NCI-H446 (cell line): ENCODE measurements at regions not wholly inside any gene's neighbourhood (a gene's known extent, or its start where the extent isn't known, plus 50 kb on each side); places are given as distances from the start of the nearest gene placed in this dataset.
"Not testable (repeated sequence)": the region's sequence is repeated elsewhere in the genome, so short reads cannot be mapped to it uniquely, and the experiment has no call there.

Source experiments
- DNase-seq, 2 experiments: peaks; one replicate each; lab custom pipeline; 2025; lab: John Stamatoyannopoulos, UW

DNA sequence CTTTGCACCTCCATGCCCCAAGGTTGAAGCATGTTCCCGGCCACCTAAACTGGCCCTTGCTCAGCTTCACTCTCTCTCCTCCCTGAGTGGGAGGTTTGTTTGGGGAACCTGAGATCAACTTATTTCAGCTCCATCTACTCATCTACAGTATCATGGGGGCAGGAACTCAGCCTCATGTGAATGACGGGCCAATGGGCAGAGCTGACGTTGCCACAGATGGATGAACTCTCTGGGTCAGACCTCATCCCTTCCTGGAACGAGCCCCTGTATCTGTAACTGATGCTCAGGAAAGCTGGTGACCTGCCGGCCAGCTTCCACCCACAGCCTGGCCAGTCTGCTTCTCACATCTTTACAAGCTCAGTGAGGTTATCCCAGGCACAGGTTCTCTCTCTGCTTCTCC, 369.6 kb downstream of the IRX2 start:
- DNase-seq, result no peak

- DNase-seq, result no peak
These were observed 370.4 kb downstream of the IRX2 start for GRCh38 chr5:2381070-2381469.

DNA sequence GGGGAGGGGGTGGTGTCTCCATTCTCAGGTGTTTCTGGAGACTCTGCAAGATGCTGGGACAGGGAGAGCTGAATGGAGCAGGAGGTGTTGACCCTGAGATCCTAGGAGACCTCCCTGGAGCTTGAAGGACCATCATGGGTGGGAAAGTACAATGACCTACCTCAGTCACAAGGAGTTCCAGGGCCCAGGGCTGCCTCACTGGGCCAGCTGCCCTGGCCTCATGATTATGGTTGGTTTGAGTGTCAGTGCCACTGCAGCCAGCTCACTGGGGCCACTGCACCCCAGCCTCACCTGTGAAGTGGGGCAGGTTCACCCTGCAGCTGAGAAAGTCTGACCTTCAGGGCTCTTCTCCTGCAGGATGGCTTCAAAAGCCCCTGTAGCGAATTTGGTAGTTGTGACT, 372.5 kb downstream of the IRX2 start:
- no peak for DNase-seq

DNA sequence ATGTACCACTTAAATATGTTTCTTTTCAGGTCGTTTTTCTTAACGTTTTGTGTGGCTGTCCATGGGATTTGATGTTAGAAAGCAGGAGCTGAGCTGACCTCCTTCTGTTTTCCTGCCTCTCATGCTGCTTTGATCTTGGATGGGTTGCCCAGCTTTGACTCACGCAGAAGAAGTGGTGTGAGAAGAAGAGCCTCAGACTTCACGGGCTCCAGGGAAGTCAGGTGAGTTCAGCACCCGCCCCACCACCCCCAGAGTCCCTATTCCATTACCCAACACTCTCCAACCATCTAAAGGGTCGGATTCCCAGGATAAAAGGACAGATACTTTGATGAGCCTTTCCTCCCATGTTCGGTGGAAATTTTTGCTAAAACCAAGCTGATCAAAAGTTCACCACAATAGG, 373.4 kb downstream of the IRX2 start:
- no peak for DNase-seq

GRCh38 chr5:2376486-2376885, 375.0 kb downstream of the IRX2 start:
- no peak for DNase-seq

DNA sequence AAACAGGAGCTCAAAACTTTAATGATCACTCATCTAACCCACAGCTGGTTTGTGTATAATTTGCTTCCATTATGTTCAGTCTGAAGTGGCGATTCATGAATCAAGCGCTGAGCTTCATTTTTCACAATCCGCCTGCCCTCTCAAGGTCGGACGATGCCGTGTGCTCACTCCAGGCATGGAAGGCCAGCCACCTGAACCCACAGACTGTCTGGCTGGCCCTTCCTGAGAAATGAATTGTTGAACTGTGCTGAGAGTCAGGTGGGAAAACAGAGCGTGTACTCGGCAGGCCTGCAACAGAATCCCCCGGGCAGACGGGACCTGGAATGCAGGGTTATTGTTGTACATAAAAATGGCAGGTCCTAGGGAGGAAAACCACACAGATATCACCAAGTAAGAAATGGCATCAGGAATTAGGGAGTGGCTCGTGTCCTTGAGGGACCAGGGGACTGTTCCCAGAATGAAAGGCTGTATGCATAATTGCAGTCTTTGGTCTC, 375.7 kb downstream of the IRX2 start:
- DNase-seq, result no peak

DNA sequence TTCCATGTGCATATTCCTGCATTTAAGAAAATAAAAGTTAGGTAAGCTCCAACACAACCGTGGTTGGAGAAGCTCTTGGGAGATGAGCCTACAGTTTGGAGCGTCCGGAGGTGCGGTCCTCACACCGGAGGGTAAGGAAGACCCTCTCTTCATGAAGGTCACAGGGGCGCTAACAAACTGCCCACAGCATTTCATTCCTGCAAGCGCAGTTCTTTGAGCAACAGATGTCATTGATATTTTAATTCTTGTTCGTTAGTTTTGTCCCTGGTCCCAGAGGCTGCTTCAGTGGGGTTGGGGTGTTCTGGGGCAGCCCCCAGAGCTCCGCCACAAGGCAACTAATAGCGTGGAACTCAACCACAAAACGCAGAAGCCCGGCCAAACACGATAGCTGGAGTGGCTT, 376.2 kb downstream of the IRX2 start:
- no peak for DNase-seq

DNA sequence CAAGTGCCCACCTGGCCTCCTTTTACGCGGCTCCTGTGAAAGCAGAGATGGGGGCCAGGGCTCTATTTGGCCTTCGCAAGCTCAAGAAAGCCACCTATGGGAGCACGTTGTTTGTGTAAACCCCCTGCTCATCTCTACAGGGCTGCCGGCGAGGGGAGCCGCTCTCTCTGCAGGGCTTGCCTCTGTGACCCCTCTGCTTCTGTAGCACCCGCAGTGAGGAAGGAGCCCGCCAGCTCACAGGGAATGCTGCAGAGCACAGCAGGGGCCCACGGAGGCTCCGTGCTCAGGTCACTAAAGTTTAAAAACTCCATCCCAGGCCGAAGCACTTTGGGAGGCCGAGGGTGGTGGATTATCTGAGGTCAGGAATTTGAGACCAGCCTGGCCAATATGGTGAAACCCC, 376.8 kb downstream of the IRX2 start:
- no peak for DNase-seq

DNA sequence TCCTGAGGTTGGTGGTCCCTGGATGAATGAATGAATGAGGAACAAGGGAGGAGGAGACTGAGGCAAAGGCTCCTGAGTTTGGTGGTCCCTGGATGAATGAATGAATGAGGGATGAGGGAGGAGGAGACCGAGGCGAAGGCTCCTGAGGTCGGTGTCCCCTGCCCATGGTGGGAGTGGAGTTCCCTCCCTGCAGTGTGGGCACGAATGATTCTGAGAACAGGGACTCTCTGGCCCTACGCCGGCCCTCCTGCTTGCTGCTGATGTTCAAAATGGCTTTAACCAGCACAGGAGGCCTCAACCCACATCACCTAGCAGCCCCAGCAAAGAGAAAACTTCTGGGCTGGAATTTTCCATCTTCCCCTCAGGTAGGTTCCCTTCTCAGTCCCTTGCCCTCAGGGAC, 377.8 kb downstream of the IRX2 start:
- no peak for DNase-seq

DNA sequence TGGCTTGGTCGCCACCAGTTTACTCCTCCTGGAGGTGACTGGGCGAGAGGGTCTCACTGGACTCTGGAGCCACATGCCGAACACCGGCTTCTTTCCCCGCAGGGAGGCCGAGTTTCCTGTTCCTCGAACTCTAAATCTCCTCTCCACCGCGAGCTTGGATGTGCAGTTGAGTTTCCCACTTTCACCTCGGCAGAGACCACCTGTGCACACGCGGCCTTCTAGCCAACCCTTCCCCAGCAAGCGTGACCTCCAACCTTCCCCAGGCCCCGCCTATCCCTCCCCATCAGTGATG, 380.1 kb downstream of the IRX2 start:
- no peak for DNase-seq

GRCh38 chr5:2370626-2371418, 380.7 kb downstream of the IRX2 start:
- no peak for DNase-seq

DNA sequence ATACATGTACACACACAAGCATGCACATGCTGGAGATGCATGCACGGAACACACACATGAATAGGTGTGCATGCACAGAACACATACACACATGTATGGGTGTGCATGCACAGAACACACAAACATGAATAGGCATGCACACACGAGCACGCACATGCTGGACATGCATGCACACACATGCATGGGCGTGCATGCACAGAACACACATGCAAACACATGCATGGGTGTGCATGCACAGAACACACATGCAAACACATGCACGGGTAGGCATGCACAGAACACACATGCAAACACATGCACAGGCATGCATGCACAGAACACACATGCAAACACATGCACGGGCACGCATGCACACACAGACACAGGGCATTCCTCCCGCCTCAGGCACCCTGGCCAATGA, 382.3 kb downstream of the IRX2 start:
- no peak for DNase-seq

DNA sequence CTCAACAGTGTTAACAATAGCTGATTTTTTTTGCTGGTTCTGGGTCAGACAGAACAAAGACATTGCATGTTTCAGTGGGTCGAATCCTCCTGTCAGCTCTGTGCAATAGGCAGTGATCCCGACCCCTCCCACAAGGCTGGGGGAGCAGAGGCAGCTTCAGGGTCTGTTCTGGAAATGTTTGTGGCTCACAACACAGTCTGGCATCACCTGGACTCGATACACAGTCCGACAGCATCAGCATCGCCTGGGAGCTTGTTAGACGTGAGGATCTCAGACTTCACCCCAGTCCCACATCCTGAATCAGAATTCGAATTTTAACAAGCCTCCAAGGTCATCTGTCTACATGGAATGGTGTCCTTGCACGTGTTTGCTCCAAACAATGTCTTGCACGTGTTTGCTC, 384.7 kb downstream of the IRX2 start:
- no peak for DNase-seq

DNA sequence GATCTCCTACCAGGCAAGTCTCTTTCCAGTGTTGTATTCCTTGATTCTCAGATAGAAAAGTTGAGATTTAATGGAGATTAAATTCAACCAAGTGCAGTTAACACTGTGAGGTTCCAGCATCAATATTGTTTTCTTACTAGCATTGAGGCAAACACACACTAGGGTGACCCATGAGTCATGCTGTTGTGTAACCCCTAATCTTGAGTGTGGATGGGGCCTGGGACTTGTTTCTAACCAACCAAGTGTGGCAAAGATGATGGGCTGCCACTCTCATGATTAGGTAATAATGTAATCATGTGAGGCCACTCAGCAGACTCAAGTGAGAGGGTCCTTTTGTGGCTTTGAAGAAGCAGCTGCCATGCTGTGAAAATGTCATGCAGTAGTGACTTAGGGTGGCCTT, 394.2 kb downstream of the IRX2 start:
- no peak for DNase-seq

- no peak for DNase-seq
These were observed 395.6 kb downstream of the IRX2 start for GRCh38 chr5:2355859-2356258.

DNA sequence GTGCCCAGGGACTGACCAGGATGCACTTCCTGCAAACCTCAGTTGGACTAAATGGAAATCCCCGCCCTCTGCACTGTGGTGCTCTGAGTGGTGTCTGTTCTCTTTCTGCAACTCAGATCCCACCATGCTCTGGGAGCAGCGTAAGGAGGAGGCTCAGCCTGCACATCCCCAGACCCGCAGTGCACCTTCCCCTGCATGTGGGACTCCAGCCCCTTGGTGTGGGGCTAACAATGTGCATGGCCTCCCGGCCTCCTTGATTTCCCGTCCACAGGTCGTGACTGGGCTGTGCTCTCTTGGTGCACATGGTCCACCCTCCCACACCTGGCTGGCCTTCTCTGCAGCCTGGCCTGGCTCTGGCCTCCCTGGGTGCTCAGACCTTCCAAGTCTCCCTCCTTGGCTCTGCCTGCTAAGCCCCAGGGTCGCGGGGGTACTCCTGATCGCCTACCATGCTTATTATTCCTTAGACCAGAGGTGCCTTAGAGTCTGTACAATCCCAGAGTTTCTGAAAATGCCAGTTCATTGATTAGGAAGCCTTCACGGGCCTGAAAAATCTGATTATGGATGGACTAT, 397.5 kb downstream of the IRX2 start:
- no peak for DNase-seq

DNA sequence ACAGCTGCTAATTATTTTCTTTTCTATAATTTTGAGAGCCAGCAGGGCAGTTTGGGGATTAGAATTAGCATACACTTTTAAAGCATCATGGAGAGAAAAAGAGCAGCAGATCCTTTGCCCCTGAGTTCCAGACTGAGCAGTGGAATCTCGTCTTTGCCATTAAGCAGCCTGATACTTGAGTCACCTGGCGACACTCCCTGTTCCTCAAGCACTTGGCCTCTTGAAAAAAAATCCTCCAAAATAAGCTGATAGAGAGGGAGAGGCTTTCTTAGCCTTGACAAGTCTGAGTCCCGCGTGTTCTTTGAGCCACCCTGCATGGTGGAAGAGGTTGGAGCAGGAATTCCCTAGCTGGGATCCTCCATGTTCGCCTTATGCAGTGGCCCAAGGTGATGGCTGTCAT, 398.3 kb downstream of the IRX2 start:
- no peak for DNase-seq

- no peak for DNase-seq
These were observed 399.2 kb downstream of the IRX2 start for GRCh38 chr5:2352101-2352861.

DNA sequence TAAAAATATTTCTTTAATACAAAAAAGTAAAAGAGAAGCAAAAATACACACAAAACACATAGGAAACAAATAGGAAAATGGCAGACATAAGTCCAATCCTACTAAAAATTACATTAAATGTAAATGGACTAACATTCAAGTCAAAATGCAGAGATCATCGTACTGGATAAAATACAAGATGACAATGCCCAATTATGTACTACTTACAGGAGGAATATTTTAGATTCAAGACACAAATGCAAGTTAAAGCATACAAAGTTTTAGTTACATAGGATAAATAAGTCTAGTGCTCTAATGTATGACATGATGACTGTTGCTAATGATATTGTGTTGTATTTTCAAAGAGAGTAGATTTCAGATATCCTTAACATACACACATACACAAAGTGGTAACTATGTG, 401.7 kb downstream of the IRX2 start:
- not testable (repeated sequence) for DNase-seq

DNA sequence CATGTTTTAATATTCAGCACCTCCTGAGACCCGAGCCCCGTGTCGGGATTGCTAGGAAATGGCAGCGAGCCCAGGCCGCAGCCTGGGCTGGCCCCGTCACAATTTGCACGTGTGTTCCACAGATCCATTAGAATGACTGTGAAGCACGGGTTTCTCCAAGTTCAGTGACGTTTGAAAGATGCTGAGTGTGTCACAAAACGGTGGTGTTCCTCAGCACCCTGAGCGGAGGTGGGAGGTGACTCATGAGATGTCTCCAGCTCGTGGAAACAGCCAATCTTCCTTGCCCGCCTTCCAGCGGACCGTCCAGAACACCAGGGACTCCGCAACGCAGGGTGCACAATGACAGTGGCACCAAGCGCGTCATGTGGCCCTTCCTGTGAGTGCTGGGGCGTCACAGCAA, 412.8 kb downstream of the IRX2 start:
- DNase-seq, result no peak

GRCh38 chr5:2335733-2336515, 415.6 kb downstream of the IRX2 start:
- DNase-seq, result no peak

GRCh38 chr5:2335125-2335732, 416.2 kb downstream of the IRX2 start:
- no peak for DNase-seq
